ENCODE measurements at regions not wholly inside any gene's neighbourhood (a gene's known extent, or its start where the extent isn't known, plus 50 kb on each side); places are given as distances from the start of the nearest gene placed in this dataset.
"Not testable (repeated sequence)": the region's sequence is repeated elsewhere in the genome, so short reads cannot be mapped to it uniquely, and the experiment has no call there.

DNA sequence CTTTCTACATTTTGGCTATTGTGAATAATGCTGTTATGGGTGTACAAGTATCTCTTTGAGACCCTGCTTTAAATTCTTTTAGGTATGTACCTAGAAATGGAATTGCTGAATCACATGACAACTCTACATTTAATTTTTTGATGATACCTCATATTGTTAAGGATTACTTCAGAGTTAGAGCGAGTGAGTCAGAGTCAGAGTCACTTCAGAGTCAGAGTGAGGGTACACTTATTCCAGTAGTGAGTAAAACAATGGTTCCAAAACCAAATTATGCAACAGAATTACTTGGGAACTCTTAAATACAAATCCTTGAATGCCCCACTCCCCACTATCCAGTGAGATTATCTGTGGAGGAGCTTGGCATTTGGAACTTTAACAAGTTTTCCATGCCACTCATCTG lies 50.3 kb upstream of the SNRK start:
- Histone ChIP-seq H3K4me1 (ENCODE audit: insufficient read depth, low read length) (no peaks in the 10 kb centered on the region), H3K27ac (ENCODE audit: low read depth, low read length) (no peak overlapping the region), H3K36me3 (ENCODE audit: insufficient read depth, low read length) (no peaks in the 10 kb centered on the region), H3K4me3 (ENCODE audit: low read length in 2 of 2) (no peak overlapping the region), H3K9me3 (ENCODE audit: control insufficient read depth in 1 of 2, low read length in 2 of 2) (no peaks in the 10 kb centered on the region), H3K27me3 (ENCODE audit: insufficient read depth, low read length) (no peaks in the 10 kb centered on the region)
- H3K36me3 Mint-ChIP-seq: no peaks in the 10 kb centered on the region
- peaks cover 0 to 3% (median 0%) of the 10 kb centered on the region in 8 donors for H3K9me3 Mint-ChIP-seq
- H3K4me1 Mint-ChIP-seq: peaks cover 3 to 11% (median 6%) of the 10 kb centered on the region in 4 donors
- no peak for DNase-seq
- ChIA-PET CTCF (ENCODE audit: partially characterized antibody) (no interaction called here), POLR2A (ENCODE audit: partially characterized antibody) (no interaction called here)
- no peak overlapping the region for H3K4me3 Mint-ChIP-seq
- peak overlapping the region in 1 of 7 donors; percentile 4 for H3K27ac Mint-ChIP-seq
- intact Hi-C loops (cut with micrococcal nuclease): no loop called here
- H3K27me3 Mint-ChIP-seq: peaks cover 0 to 6% of the 10 kb centered on the region in 2 donors

DNA sequence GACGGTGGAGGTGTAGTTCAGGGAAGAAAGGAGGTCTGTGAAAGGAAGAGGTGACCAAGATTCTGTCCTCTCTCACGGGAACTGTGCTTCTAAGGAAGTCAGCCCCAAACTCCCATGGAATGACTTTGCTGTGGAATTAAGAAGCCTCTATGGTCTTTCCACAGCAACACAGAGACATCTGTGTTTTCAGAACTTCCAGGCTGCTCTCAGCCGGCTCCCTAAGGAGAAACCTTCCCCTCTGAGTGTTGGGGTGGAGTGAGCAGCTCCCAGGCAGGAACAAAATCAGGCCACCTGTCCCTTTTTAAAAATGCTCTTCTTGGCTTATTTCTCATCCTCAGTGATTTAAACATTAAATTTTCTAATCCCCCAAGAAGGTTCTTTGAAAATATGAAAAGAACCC lies 53.3 kb upstream of the SNRK start:
- POLR2A ChIA-PET (ENCODE audit: partially characterized antibody): interaction anchor here (0.9 kb wide), 1 partner anchor 156 kb away, joined by 5 read pairs; no protein-coding TSS in a partner anchor
- Mint-ChIP-seq H3K4me3 (no peak overlapping the region), H3K27ac (peak overlapping the region in 2 of 7 donors; percentile 13 to 25), H3K9me3 (peaks cover 0 to 9% (median 3%) of the 10 kb centered on the region in 8 donors), H3K4me1 (peaks cover 0 to 6% (median 4%) of the 10 kb centered on the region in 4 donors), H3K27me3 (peaks cover 0 to 6% of the 10 kb centered on the region in 2 donors), H3K36me3 (peaks cover under 1 to 2% of the 10 kb centered on the region in 2 donors)
- no peak for DNase-seq
- H3K27me3 ChIP-seq (ENCODE audit: insufficient read depth, low read length): no peaks in the 10 kb centered on the region
- no peaks in the 10 kb centered on the region for H3K36me3 ChIP-seq (ENCODE audit: insufficient read depth, low read length)
- intact Hi-C loops (cut with micrococcal nuclease): no loop called here
- CTCF ChIA-PET (ENCODE audit: partially characterized antibody): interaction anchor here (0.7 to 1.8 kb wide), 3 partner anchors 12 to 145 kb away, joined by 3 to 6 read pairs (median 3); no protein-coding TSS in a partner anchor
- no peak overlapping the region for H3K4me3 ChIP-seq (ENCODE audit: low read length in 2 of 2)
- no peak overlapping the region for H3K27ac ChIP-seq (ENCODE audit: low read depth, low read length)
- H3K4me1 ChIP-seq (ENCODE audit: insufficient read depth, low read length): no peaks in the 10 kb centered on the region
- H3K9me3 ChIP-seq (ENCODE audit: control insufficient read depth in 1 of 2, low read length in 2 of 2): no peaks in the 10 kb centered on the region

- intact Hi-C loops (cut with micrococcal nuclease): no loop called here
- POLR2A ChIA-PET (ENCODE audit: partially characterized antibody): interaction anchor here (0.7 to 0.9 kb wide), 3 partner anchors 8 to 54 kb away, joined by 3 to 4 read pairs (median 3); no protein-coding TSS in a partner anchor
- H3K36me3 Mint-ChIP-seq: peaks cover 9 to 10% of the 10 kb centered on the region in 2 donors
These were observed 54.9 kb upstream of the SNRK start for GRCh38 chr3:43231276-43232000.

GRCh38 chr3:43229865-43230264 lies 56.5 kb upstream of the SNRK start:
- CTCF ChIA-PET (ENCODE audit: partially characterized antibody): not testable (repeated sequence)

More at GRCh38 chr3:43231276-43232000, 54.9 kb upstream of the SNRK start:
- Mint-ChIP-seq H3K27me3 (no peaks in the 10 kb centered on the region), H3K27ac (peak overlapping the region in 1 of 7 donors; percentile 31), H3K4me1 (peaks cover 0 to 6% (median 2%) of the 10 kb centered on the region in 4 donors), H3K4me3 (no peak overlapping the region), H3K9me3 (peaks cover 0 to 24% (median 18%) of the 10 kb centered on the region in 8 donors)
- CTCF ChIA-PET (ENCODE audit: partially characterized antibody): interaction anchor here (0.8 to 1.5 kb wide), 7 partner anchors 21 to 146 kb away, joined by 3 to 4 read pairs (median 3); no protein-coding TSS in a partner anchor
- Histone ChIP-seq H3K4me3 (ENCODE audit: low read length in 2 of 2) (no peak overlapping the region), H3K27me3 (ENCODE audit: insufficient read depth, low read length) (no peaks in the 10 kb centered on the region), H3K36me3 (ENCODE audit: insufficient read depth, low read length) (no peaks in the 10 kb centered on the region), H3K9me3 (ENCODE audit: control insufficient read depth in 1 of 2, low read length in 2 of 2) (no peaks in the 10 kb centered on the region), H3K4me1 (ENCODE audit: insufficient read depth, low read length) (no peaks in the 10 kb centered on the region), H3K27ac (ENCODE audit: low read depth, low read length) (no peak overlapping the region)
- DNase-seq: no peak

DNA sequence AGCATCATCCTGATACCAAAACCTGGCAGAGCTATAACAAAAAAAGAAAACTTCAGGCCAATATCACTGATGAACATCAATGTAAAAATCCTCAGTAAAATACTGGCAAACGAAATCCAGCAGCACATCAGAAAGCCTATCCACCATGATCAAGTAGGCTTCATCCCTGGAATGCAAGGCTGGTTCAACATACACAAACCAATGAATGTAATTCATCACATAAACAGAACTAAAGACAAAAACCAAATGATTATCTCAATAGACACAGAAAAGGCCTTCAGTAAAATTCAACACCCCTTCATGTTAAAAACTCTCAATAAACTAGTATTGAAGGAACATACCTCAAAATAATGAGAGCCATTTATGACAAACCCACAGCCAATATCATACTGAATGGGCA lies 58.7 kb upstream of the SNRK start:
- H3K4me1 Mint-ChIP-seq: peaks cover 14 to 26% (median 22%) of the 10 kb centered on the region in 4 donors
- H3K27me3 Mint-ChIP-seq; DNase-seq; H3K27ac ChIP-seq (ENCODE audit: low read depth, low read length); H3K9me3 ChIP-seq (ENCODE audit: control insufficient read depth in 1 of 2, low read length in 2 of 2); H3K36me3 ChIP-seq (ENCODE audit: insufficient read depth, low read length); intact Hi-C loops (cut with micrococcal nuclease); H3K4me3 ChIP-seq (ENCODE audit: low read length in 2 of 2); H3K27me3 ChIP-seq (ENCODE audit: insufficient read depth, low read length); H3K4me3 Mint-ChIP-seq; H3K27ac Mint-ChIP-seq: not testable (repeated sequence)
- peaks cover 27% of the 10 kb centered on the region for H3K4me1 ChIP-seq (ENCODE audit: insufficient read depth, low read length)
- H3K9me3 Mint-ChIP-seq: peaks cover 0 to 25% (median 19%) of the 10 kb centered on the region in 8 donors
- H3K36me3 Mint-ChIP-seq: peaks cover 9 to 10% of the 10 kb centered on the region in 2 donors
- POLR2A ChIA-PET (ENCODE audit: partially characterized antibody): interaction anchor here (1.1 kb wide), 1 partner anchor 16 kb away, joined by 3 read pairs; no protein-coding TSS in a partner anchor
- CTCF ChIA-PET (ENCODE audit: partially characterized antibody): interaction anchor here (0.8 kb wide), 1 partner anchor 12 kb away, joined by 3 read pairs; no protein-coding TSS in a partner anchor

More at GRCh38 chr3:43229865-43230264, 56.5 kb upstream of the SNRK start:
- H3K9me3 Mint-ChIP-seq: peaks cover 0 to 25% (median 19%) of the 10 kb centered on the region in 8 donors
- H3K4me1 Mint-ChIP-seq; H3K4me1 ChIP-seq (ENCODE audit: insufficient read depth, low read length); DNase-seq; H3K9me3 ChIP-seq (ENCODE audit: control insufficient read depth in 1 of 2, low read length in 2 of 2); H3K27me3 ChIP-seq (ENCODE audit: insufficient read depth, low read length); H3K4me3 ChIP-seq (ENCODE audit: low read length in 2 of 2); H3K27ac Mint-ChIP-seq; H3K36me3 ChIP-seq (ENCODE audit: insufficient read depth, low read length); H3K27ac ChIP-seq (ENCODE audit: low read depth, low read length); H3K4me3 Mint-ChIP-seq; intact Hi-C loops (cut with micrococcal nuclease); H3K27me3 Mint-ChIP-seq: not testable (repeated sequence)
- POLR2A ChIA-PET (ENCODE audit: partially characterized antibody): interaction anchor here (0.6 kb wide), 1 partner anchor 54 kb away, joined by 3 read pairs; no protein-coding TSS in a partner anchor
- H3K36me3 Mint-ChIP-seq: peaks cover 9 to 10% of the 10 kb centered on the region in 2 donors

- Histone ChIP-seq H3K36me3 (ENCODE audit: insufficient read depth, low read length) (no peaks in the 10 kb centered on the region), H3K9me3 (ENCODE audit: control insufficient read depth in 1 of 2, low read length in 2 of 2) (no peaks in the 10 kb centered on the region), H3K27me3 (ENCODE audit: insufficient read depth, low read length) (no peaks in the 10 kb centered on the region), H3K27ac (ENCODE audit: low read depth, low read length) (no peak overlapping the region), H3K4me1 (ENCODE audit: insufficient read depth, low read length) (peaks cover 43% of the 10 kb centered on the region), H3K4me3 (ENCODE audit: low read length in 2 of 2) (no peak overlapping the region)
- DNase-seq: peak in 1 of 5 donors; percentile 32
- H3K9me3 Mint-ChIP-seq: peaks cover 0 to 22% (median 19%) of the 10 kb centered on the region in 8 donors
- POLR2A ChIA-PET (ENCODE audit: partially characterized antibody): interaction anchor here (1.0 to 1.2 kb wide), 2 partner anchors 32 to 165 kb away, joined by 3 to 5 read pairs; no protein-coding TSS in a partner anchor
- intact Hi-C loops (cut with micrococcal nuclease): loop anchor here (2.0 to 5.0 kb wide), 3 partner anchors 22 to 973 kb away; no protein-coding TSS in a partner anchor
- peaks cover 9 to 10% of the 10 kb centered on the region in 2 donors for H3K36me3 Mint-ChIP-seq
- H3K27ac Mint-ChIP-seq: peak overlapping the region in 5 of 7 donors; percentile 9 to 71 (median 57)
- H3K4me3 Mint-ChIP-seq: peak overlapping the region in 7 of 8 donors; percentile 31 to 71 (median 57)
- peaks cover 34 to 50% (median 46%) of the 10 kb centered on the region in 4 donors for H3K4me1 Mint-ChIP-seq
- H3K27me3 Mint-ChIP-seq: no peaks in the 10 kb centered on the region
- CTCF ChIA-PET (ENCODE audit: partially characterized antibody): interaction anchor here (1.1 to 5.1 kb wide), 11 partner anchors 9 to 277 kb away, joined by 4 to 42 read pairs (median 4); no protein-coding TSS in a partner anchor
These were observed 61.8 kb upstream of the SNRK start for GRCh38 chr3:43224405-43225073.

All from CD4-positive, alpha-beta memory T cell (primary cell).